Left renal pelvis (tissue), 4 donors: ENCODE measurements at regions not wholly inside any gene's neighbourhood (a gene's known extent, or its start where the extent isn't known, plus 50 kb on each side); places are given as distances from the start of the nearest gene placed in this dataset.
A peak's percentile ranks its signal among the peaks of the same experiment; 100 is the strongest.

Experiments
- DNase-seq, 4 donors: peaks; one replicate each; pipeline ENCODE4 v3.0.0-alpha.2; 2013; ENCODE audit warnings: low read depth in 4 of 4, low spot score in 3 of 4

DNA sequence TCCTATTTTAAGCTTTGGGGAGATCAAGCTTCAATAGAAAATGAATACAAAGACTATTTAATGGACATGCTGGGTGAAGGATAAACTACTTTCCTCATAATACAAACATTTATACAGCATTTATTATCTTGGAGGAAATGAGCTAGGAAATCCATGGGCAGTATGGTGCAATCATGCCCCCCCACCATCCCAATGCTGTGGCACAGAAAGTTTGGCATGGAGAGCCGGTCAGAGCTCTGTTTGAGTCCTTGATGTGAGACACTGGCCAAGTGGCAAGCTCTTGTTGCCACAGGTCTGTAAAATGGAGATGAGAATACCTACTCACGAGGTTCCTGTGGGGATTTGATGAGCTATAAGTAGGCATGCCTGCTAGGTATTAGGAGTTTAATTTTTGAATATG, 120.6 kb downstream of the MAB21L3 start:
- DNase-seq, result no peak

GRCh38 chr1:116232989-116233514, 121.9 kb downstream of the MAB21L3 start:
- DNase-seq, result no peak

DNA sequence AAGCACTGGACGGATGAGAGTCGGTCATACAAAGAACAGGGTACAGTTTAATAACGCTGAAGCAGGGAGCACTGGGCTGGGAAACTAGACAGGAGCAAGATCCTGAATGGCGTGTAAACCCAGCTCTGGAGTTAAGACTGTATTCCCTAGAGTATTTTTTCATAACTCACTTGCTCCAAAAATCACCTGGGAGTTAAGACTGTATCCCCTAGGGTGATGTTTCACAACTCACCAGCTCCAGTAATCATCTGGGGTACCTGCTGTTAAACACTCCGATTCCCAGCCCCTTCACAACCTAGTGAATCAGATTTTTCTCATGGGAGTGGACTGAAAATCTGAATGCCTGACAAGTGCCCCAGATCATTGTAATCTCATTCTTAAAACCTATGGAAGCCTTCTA, 123.2 kb downstream of the MAB21L3 start:
- no peak for DNase-seq

DNA sequence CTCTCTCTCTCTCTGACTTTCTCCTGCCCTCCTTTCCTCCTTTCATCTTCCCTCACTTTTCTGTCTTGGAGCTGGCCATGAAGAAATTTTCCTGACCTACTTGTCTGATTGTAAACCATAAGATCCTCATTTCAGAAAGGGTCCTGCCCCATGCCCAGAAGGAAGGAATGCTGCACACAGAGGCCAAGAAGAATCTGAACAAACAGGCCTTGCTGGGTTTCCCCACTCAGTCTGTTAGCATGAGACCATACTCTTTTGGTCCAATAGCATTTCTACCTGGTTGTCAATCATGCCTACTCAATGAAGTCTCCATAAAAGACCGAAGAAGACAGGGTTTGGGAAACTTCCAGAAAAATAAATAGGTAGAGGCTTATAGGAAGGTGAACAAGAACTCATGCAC, 128.7 kb downstream of the MAB21L3 start:
- no peak for DNase-seq

DNA sequence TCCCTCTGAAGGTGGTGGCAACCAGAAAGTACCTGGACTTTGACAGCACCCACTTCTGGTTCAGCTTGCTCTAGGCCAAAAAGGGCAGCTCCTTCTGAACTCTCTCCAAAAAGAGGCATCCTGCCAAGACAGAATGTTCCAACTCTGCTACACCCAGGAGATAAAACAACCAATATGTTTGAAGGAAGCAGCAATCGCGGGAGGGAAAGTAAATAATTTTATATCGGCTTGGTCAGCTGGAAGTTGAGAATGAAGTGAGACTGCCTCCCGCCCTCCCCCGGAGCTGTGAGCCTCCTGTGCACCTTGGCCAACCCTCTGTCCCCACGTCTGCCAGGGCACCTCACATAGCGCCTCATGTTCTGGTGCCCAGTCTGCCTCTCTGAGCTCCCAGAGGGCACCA, 130.3 kb upstream of the ATP1A1 start:
- no peak for DNase-seq

GRCh38 chr1:116243333-116244054, 129.6 kb upstream of the ATP1A1 start:
- DNase-seq, result no peak

DNA sequence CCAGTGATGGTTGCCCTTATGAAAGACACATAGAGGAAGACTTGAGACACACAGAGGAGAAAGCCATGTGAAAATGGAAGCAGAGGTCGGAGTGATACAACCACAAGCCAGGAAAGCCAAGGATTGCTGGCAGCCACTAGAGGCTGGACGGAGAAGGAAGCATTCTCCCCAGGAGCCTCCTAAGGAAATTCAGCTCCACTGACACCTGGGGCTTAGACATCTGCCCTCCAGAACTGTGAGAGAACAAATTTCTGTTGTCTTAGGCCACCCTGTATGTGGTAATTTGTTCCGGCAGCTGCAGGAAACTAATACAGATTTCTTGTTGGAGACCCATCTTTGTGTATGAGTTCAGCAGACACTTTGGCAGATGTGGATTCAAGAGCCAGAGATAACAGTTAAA, 126.9 kb upstream of the ATP1A1 start:
- no peak for DNase-seq

DNA sequence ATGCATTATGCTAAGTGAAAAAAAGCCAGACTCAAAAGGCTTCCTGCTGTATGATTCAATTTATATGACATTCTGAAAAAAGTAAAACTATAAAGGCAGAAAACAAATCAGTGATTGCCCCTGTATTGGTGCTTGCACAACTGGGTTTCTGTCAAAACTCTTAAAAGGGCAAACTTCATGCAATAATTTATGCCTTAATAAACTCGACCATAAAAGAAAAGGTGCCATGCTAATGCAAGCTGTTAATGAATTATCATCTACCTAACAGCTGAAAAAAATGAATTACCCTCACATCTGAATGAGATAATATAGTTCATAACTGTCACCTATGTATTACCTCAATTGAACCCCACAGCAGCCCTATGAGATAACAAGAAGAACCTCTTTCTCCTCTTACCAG, 120.8 kb upstream of the ATP1A1 start:
- DNase-seq, result no peak

GRCh38 chr1:116252785-116253184, 120.3 kb upstream of the ATP1A1 start:
- no peak for DNase-seq

DNA sequence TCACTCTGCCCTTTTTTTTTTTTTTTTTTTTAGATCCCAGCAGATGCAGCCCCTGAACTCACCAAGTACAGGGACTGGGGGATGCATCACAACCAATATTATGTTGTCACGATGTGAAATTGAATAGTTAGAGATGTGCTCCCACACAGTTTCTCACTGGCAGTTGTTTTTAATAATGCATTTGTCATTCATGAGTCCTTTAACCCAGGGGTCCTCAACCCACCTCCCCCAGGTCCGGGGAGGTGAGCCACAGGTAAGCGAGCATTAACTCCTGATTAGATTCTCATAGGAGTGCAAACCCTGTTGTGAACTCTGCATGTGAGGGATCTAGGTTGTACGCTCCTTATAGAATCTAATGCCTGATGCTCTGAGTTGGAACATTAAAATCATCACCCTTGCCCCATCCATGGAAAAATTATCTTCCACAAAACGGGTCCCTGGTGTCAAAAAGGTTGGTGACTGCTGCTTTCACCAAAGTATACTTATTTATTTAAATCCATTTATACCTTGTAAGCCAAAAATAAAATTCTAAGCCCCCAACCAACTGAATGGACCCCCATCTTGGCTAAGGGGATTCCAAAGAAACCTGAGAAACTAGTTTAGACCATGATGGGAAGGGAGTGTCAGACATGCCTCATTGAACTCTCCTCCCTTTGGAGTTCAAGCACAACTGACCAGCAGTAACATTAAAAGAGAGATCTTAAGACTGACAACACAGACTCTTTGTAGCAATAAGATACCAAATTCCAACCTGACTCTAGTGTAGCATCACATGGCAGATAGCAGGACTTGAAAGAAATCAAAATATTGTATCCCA, 119.3 kb upstream of the ATP1A1 start:
- peak in 1 of 4 donors; percentile 55 for DNase-seq

DNA sequence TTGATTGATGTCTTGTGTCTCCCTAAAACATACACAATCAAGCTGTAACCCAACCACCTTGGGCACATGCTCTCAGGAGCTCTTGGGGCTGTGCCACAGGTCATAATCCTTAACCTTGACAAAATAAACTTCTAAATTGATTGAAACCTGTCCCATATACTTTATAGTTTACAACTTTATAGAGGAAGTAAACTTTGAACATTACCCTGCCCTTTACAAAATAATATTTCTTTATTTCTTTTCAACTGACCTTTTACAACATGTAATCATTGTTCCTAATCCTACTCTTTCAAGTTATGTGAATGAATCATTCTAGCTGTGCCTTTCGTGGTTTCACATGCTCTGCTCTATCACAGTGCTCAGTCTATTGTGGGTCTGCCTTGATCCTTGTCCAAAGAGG, 118.3 kb upstream of the ATP1A1 start:
- no peak for DNase-seq

DNA sequence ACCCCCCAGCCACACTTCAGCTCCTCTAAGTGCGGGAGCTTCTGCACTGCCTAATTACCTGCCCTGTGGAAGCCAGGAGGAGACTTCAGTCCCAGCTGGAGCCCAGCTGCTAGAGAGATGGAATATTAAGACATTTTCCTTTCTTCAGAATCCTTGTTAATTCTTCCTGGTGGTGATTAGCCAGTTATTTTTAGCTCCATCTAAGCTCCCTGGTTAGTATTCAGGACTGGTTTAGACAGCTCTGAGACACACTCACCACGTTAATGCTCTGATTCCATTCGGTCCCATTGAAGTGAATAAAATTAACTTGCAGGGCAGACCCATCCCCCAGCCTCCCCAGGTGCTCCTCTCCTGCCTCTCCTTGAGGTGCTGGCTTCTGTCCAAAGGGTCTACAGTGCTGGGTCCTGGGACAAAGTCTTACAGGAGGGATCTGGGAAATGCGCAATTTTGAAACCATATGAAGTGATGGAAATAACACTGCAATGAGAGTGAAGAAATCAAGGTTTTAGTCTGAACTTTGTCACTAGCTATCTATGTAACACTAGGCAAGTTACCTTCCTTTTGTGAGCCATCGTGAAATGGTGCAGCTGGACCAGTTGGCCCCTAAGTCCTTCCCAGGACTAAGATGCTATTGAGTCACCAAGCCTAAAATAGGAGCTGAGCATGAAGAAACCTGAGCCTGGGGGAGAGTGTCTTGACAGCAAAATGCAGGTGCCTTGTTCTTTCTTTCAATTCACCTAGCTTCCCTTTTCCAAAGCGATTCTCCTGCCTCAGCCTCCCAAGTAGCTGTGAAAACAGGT, 117.4 kb upstream of the ATP1A1 start:
- DNase-seq, result no peak

- DNase-seq, result no peak
Measured at GRCh38 chr1:116256286-116256649, 116.8 kb upstream of the ATP1A1 start.

DNA sequence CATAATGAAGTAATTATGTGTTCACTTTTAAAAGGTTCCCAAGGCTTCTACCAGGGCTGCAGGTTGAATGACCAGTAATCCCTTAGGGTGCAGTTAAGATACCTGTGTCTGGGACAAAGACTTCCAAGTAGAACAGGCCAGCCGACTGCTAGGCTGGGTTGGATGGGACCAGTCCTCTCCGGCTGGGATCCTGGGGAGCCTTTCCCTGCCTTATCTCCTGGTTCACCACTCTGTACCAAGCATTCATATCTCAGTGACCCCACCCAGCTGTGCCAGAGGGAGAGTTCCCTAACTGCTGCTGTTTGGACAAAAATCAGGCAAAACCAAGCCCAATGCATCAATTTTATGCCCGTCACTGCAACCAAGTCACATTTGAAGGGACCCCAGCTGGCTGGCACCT, 116.2 kb upstream of the ATP1A1 start:
- DNase-seq, result no peak

GRCh38 chr1:116257341-116257767, 115.7 kb upstream of the ATP1A1 start:
- DNase-seq, result no peak

GRCh38 chr1:116257836-116258235, 115.2 kb upstream of the ATP1A1 start:
- DNase-seq, result no peak

- DNase-seq, result no peak
Measured at GRCh38 chr1:116258668-116259419, 114.2 kb upstream of the ATP1A1 start.

- no peak for DNase-seq
Measured at GRCh38 chr1:116259663-116260062, 113.4 kb upstream of the ATP1A1 start.

- no peak for DNase-seq
Measured at GRCh38 chr1:116260115-116260514, 112.9 kb upstream of the ATP1A1 start.

DNA sequence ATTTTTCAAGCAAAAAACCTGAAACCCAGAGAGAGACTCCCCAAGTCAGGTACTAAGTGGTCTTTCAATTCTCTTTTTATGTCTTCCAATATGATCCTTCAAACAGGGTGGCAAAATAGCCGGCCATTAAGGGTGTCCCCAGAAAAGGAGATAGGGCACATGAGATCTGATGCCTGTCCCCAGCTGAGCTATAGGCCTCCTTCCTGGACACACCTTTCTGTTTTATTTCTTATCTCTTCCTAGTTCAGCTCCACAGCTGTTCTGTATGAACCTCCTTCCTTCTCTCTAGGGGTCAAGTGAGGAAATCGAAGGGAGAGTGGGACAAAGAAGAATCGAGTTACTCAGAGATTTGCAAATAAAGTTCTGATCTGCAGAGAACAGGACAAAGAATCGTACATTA, 112.4 kb upstream of the ATP1A1 start:
- no peak for DNase-seq
